ENCODE measurements at regions not wholly inside any gene's neighbourhood (a gene's known extent, or its start where the extent isn't known, plus 50 kb on each side); places are given as distances from the start of the nearest gene placed in this dataset.

GRCh38 chr4:100287534-100287933, 97.3 kb upstream of the DDIT4L start:
- no peak overlapping the region for H2AFZ ChIP-seq (ENCODE audit: insufficient read depth, low read depth, low read length, poor library complexity, severe bottlenecking)
- no peaks in the 10 kb centered on the region for H3K4me1 ChIP-seq (ENCODE audit: control insufficient read depth in 2 of 2, insufficient read depth in 2 of 2, low read length in 2 of 2)
- H3K9me3 ChIP-seq (ENCODE audit: control extremely low read depth in 1 of 3, control insufficient read depth in 2 of 3, insufficient read depth in 1 of 3, low read length in 2 of 3) = no peaks in the 10 kb centered on the region
- Mint-ChIP-seq H3K27me3 (peaks cover 3% of the 10 kb centered on the region), H3K9me3 (ENCODE audit: insufficient read depth) (no peaks in the 10 kb centered on the region), H3K4me3 (no peak overlapping the region), H3K27ac (no peak overlapping the region), H3K4me1 (no peaks in the 10 kb centered on the region)
- no peaks in the 10 kb centered on the region for H3K27me3 ChIP-seq (replicated peaks in 1 of 4; ENCODE audit: control extremely low read depth in 1 of 4, control insufficient read depth in 3 of 4, insufficient read depth in 4 of 4, low read length in 3 of 4)
- TF ChIP-seq CTCF (IDR thresholded peaks at IDR 0.05) (no peak), EZH2 (IDR thresholded peaks at IDR 0.05; ENCODE audit: borderline replicate concordance, insufficient read depth, low read depth, low read length, poor library complexity, severe bottlenecking) (no peak)
- no peaks in the 10 kb centered on the region for H4K20me1 ChIP-seq (ENCODE audit: control insufficient read depth, insufficient read depth, low read length, poor library complexity, severe bottlenecking)
- ChIA-PET CTCF (no interaction called here), POLR2A (no interaction called here)
- H3K4me2 ChIP-seq (replicated peaks; ENCODE audit: low read depth, low read length, poor library complexity, severe bottlenecking) = no peak overlapping the region
- no peaks in the 10 kb centered on the region for H3K36me3 ChIP-seq (replicated peaks in 1 of 2; ENCODE audit: control extremely low read depth in 1 of 2, control insufficient read depth in 1 of 2, extremely low read depth in 1 of 2, insufficient read depth in 2 of 2, low read length in 1 of 2)
- ATAC-seq (ENCODE audit: low read depth) = no peak
- no peak overlapping the region for H3K4me3 ChIP-seq (ENCODE audit: control extremely low read depth in 1 of 5, extremely low read depth in 1 of 5, insufficient read depth in 1 of 5, low read depth in 2 of 5, low read length in 4 of 5)
- H3K79me2 ChIP-seq (ENCODE audit: control insufficient read depth, insufficient read depth, low read length) = no peaks in the 10 kb centered on the region
- intact Hi-C loops (cut with micrococcal nuclease) = no loop called here
- 93% methylated on average over 5 of the region's 6 CpGs for WGBS (ENCODE audit: insufficient coverage)
- H3K27ac ChIP-seq (ENCODE audit: low read length in 2 of 2) = no peak overlapping the region
- no peak for DNase-seq
- H3K9ac ChIP-seq (ENCODE audit: low read length) = no peak overlapping the region

DNA sequence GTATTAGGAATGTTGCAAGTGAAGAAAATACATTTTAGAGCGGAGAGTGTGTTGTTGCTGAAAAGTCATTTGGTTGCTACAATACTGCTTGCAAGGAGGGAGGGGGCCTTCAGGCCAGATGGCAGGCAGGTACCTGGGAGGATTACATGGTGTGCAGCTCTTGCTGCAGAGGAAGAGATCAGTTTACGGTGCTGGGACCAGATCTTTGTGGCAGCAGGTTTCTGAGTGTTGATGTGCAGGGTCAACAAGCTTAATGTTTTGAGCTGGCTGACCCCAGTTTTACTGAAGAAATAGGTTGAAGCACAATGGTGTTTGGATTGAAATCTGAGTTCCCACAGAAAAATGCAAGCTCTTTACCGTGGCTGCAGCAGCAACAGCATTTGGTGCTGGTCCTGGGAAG, 96.4 kb upstream of the DDIT4L start:
- H3K27me3 ChIP-seq (replicated peaks in 1 of 4; ENCODE audit: control extremely low read depth in 1 of 4, control insufficient read depth in 3 of 4, insufficient read depth in 4 of 4, low read length in 3 of 4) = no peaks in the 10 kb centered on the region
- H3K4me2 ChIP-seq (replicated peaks; ENCODE audit: low read depth, low read length, poor library complexity, severe bottlenecking) = no peak overlapping the region
- ChIA-PET CTCF (no interaction called here), POLR2A (no interaction called here)
- Mint-ChIP-seq H3K4me3 (no peak overlapping the region), H3K4me1 (no peaks in the 10 kb centered on the region), H3K27me3 (peaks cover 3% of the 10 kb centered on the region), H3K9me3 (ENCODE audit: insufficient read depth) (no peaks in the 10 kb centered on the region), H3K27ac (no peak overlapping the region)
- no peaks in the 10 kb centered on the region for H3K36me3 ChIP-seq (replicated peaks in 1 of 2; ENCODE audit: control extremely low read depth in 1 of 2, control insufficient read depth in 1 of 2, extremely low read depth in 1 of 2, insufficient read depth in 2 of 2, low read length in 1 of 2)
- no peak overlapping the region for H3K4me3 ChIP-seq (ENCODE audit: control extremely low read depth in 1 of 5, extremely low read depth in 1 of 5, insufficient read depth in 1 of 5, low read depth in 2 of 5, low read length in 4 of 5)
- TF ChIP-seq EZH2 (IDR thresholded peaks at IDR 0.05; ENCODE audit: borderline replicate concordance, insufficient read depth, low read depth, low read length, poor library complexity, severe bottlenecking) = no peak
- H3K9ac ChIP-seq (ENCODE audit: low read length) = no peak overlapping the region
- intact Hi-C loops (cut with micrococcal nuclease) = no loop called here
- no peaks in the 10 kb centered on the region for H3K79me2 ChIP-seq (ENCODE audit: control insufficient read depth, insufficient read depth, low read length)
- ATAC-seq (ENCODE audit: low read depth) = no peak
- 100% methylated on average over 2 of the region's 3 CpGs for WGBS (ENCODE audit: insufficient coverage)
- H3K9me3 ChIP-seq (ENCODE audit: control extremely low read depth in 1 of 3, control insufficient read depth in 2 of 3, insufficient read depth in 1 of 3, low read length in 2 of 3) = no peaks in the 10 kb centered on the region
- no peak overlapping the region for H2AFZ ChIP-seq (ENCODE audit: insufficient read depth, low read depth, low read length, poor library complexity, severe bottlenecking)
- H3K4me1 ChIP-seq (ENCODE audit: control insufficient read depth in 2 of 2, insufficient read depth in 2 of 2, low read length in 2 of 2) = no peaks in the 10 kb centered on the region
- H3K27ac ChIP-seq (ENCODE audit: low read length in 2 of 2) = no peak overlapping the region
- no peaks in the 10 kb centered on the region for H4K20me1 ChIP-seq (ENCODE audit: control insufficient read depth, insufficient read depth, low read length, poor library complexity, severe bottlenecking)
- no peak for DNase-seq
